MM.1S (cell line): ENCODE measurements at regions not wholly inside any gene's neighbourhood (a gene's known extent, or its start where the extent isn't known, plus 50 kb on each side); places are given as distances from the start of the nearest gene placed in this dataset.

Experiments used
- EZH2 ChIP-seq: fragments of 300-600 bp; sonication (generic); optimal IDR thresholded peaks from 2 replicates; pipeline ENCODE3; 2017; ENCODE audit warnings: low read depth, mild to moderate bottlenecking, antibody characterized with exemption, low read length, mixed read lengths
- TF ChIP-seq, protein P1 (sequence below): fragments of 300-600 bp; sonication (generic); IDR thresholded peaks from 2 replicates; pipeline ENCODE4 v1.5.1; 2016; ENCODE audit warnings: antibody characterized with exemption, low read length, mixed read lengths

DNA sequence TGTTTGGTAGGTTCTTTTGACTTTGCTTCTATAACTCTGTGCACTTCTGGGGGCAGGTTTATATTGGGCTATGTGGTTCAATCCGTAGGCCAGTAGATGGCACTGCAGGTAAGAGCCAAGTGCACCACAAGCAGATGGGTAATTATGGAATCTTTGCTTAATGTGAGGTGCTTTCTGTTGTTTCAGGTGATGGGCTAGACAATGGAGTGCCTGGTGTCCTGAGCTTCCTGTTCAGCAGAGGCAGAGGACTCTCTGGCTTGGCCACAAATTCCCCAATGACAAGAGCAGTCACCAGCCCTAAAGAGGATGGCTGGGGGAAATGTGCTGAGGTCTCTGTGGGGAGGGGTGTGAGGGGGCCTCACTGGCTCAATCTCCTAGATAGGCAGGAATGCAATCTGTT lies 455.0 kb downstream of the CCSER2 start:
- TF ChIP-seq, protein P1, sequence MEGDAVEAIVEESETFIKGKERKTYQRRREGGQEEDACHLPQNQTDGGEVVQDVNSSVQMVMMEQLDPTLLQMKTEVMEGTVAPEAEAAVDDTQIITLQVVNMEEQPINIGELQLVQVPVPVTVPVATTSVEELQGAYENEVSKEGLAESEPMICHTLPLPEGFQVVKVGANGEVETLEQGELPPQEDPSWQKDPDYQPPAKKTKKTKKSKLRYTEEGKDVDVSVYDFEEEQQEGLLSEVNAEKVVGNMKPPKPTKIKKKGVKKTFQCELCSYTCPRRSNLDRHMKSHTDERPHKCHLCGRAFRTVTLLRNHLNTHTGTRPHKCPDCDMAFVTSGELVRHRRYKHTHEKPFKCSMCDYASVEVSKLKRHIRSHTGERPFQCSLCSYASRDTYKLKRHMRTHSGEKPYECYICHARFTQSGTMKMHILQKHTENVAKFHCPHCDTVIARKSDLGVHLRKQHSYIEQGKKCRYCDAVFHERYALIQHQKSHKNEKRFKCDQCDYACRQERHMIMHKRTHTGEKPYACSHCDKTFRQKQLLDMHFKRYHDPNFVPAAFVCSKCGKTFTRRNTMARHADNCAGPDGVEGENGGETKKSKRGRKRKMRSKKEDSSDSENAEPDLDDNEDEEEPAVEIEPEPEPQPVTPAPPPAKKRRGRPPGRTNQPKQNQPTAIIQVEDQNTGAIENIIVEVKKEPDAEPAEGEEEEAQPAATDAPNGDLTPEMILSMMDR: peak; percentile 75
- no peak for TF ChIP-seq EZH2
